ENCODE measurements at regions not wholly inside any gene's neighbourhood (a gene's known extent, or its start where the extent isn't known, plus 50 kb on each side); places are given as distances from the start of the nearest gene placed in this dataset.

- in situ Hi-C loops (cut with MboI) = no loop called here
- Histone ChIP-seq H3K9me3 (ENCODE audit: low read depth) (no peaks in the 10 kb centered on the region), H3K79me2 (ENCODE audit: insufficient read depth) (no peaks in the 10 kb centered on the region), H3K4me3 (no peak overlapping the region), H3K27ac (no peak overlapping the region), H3K36me3 (ENCODE audit: low read depth) (no peaks in the 10 kb centered on the region), H3K27me3 (replicated peaks; ENCODE audit: insufficient read depth) (no peaks in the 10 kb centered on the region), H3K4me1 (ENCODE audit: insufficient read depth) (peaks cover 7% of the 10 kb centered on the region), H4K20me1 (ENCODE audit: insufficient read depth) (no peaks in the 10 kb centered on the region), H3K9ac (no peak overlapping the region), H3K4me2 (ENCODE audit: unreplicated experiment) (peak overlapping the region; percentile 32), H3K9me2 (ENCODE audit: insufficient read depth) (no peaks in the 10 kb centered on the region), H3F3A (ENCODE audit: insufficient read depth) (no peaks in the 10 kb centered on the region), H2AFZ (no peak overlapping the region)
- WGBS, 2 experiments (ENCODE audit: low coverage in 1 of 2, low lambda C conversion rate in 2 of 2, missing lambda C conversion rate in 2 of 2) = 22 to 27% methylated on average over 5 of the region's 5 CpGs
- no peak for DNase-seq
- TF ChIP-seq EZH2 (IDR thresholded peaks at IDR 0.05; ENCODE audit: insufficient read depth, poor library complexity, severe bottlenecking) = no peak
- TF ChIP-seq EZH2phosphoT487 (IDR thresholded peaks at IDR 0.05; ENCODE audit: insufficient read depth, low read depth) = no peak
Observed at GRCh38 chr2:18066066-18066465, 187.6 kb downstream of the KCNS3 start.

GRCh38 chr2:18065249-18065648, 186.8 kb downstream of the KCNS3 start:
- H2AFZ ChIP-seq = no peak overlapping the region
- no peak for DNase-seq
- H3K9ac ChIP-seq = no peak overlapping the region
- in situ Hi-C loops (cut with MboI) = no loop called here
- H3K4me2 ChIP-seq (ENCODE audit: unreplicated experiment) = no peak overlapping the region
- no peaks in the 10 kb centered on the region for H3K79me2 ChIP-seq (ENCODE audit: insufficient read depth)
- no peaks in the 10 kb centered on the region for H3K9me3 ChIP-seq (ENCODE audit: low read depth)
- H3K27ac ChIP-seq = no peak overlapping the region
- no peaks in the 10 kb centered on the region for H3K27me3 ChIP-seq (replicated peaks; ENCODE audit: insufficient read depth)
- H4K20me1 ChIP-seq (ENCODE audit: insufficient read depth) = no peaks in the 10 kb centered on the region
- peaks cover 7% of the 10 kb centered on the region for H3K4me1 ChIP-seq (ENCODE audit: insufficient read depth)
- WGBS, 2 experiments (ENCODE audit: low coverage in 1 of 2, low lambda C conversion rate in 2 of 2, missing lambda C conversion rate in 2 of 2) = 0 to 9% methylated on average over 1 of the region's 1 CpG
- no peaks in the 10 kb centered on the region for H3K9me2 ChIP-seq (ENCODE audit: insufficient read depth)
- TF ChIP-seq EZH2phosphoT487 (IDR thresholded peaks at IDR 0.05; ENCODE audit: insufficient read depth, low read depth) = no peak
- TF ChIP-seq EZH2 (IDR thresholded peaks at IDR 0.05; ENCODE audit: insufficient read depth, poor library complexity, severe bottlenecking) = no peak
- no peaks in the 10 kb centered on the region for H3F3A ChIP-seq (ENCODE audit: insufficient read depth)
- H3K36me3 ChIP-seq (ENCODE audit: low read depth) = no peaks in the 10 kb centered on the region
- no peak overlapping the region for H3K4me3 ChIP-seq

- H2AFZ ChIP-seq = no peak overlapping the region
- no peaks in the 10 kb centered on the region for H3K27me3 ChIP-seq (replicated peaks; ENCODE audit: insufficient read depth)
- H3K36me3 ChIP-seq (ENCODE audit: low read depth) = no peaks in the 10 kb centered on the region
- no peak overlapping the region for H3K9ac ChIP-seq
- H4K20me1 ChIP-seq (ENCODE audit: insufficient read depth) = no peaks in the 10 kb centered on the region
- TF ChIP-seq EZH2 (IDR thresholded peaks at IDR 0.05; ENCODE audit: insufficient read depth, poor library complexity, severe bottlenecking) (no peak), EZH2phosphoT487 (IDR thresholded peaks at IDR 0.05; ENCODE audit: insufficient read depth, low read depth) (no peak)
- in situ Hi-C loops (cut with MboI) = no loop called here
- H3K27ac ChIP-seq = no peak overlapping the region
- no peaks in the 10 kb centered on the region for H3K79me2 ChIP-seq (ENCODE audit: insufficient read depth)
- WGBS, 2 experiments (ENCODE audit: low coverage in 1 of 2, low lambda C conversion rate in 2 of 2, missing lambda C conversion rate in 2 of 2) = 44 to 55% methylated on average over 4 of the region's 4 CpGs
- H3K9me3 ChIP-seq (ENCODE audit: low read depth) = no peaks in the 10 kb centered on the region
- no peak overlapping the region for H3K4me2 ChIP-seq (ENCODE audit: unreplicated experiment)
- no peaks in the 10 kb centered on the region for H3K9me2 ChIP-seq (ENCODE audit: insufficient read depth)
- H3F3A ChIP-seq (ENCODE audit: insufficient read depth) = no peaks in the 10 kb centered on the region
- peaks cover 7% of the 10 kb centered on the region for H3K4me1 ChIP-seq (ENCODE audit: insufficient read depth)
- no peak overlapping the region for H3K4me3 ChIP-seq
- DNase-seq = no peak
Observed at GRCh38 chr2:18063826-18064470, 185.5 kb downstream of the KCNS3 start.

- Histone ChIP-seq H3K36me3 (ENCODE audit: low read depth) (no peaks in the 10 kb centered on the region), H3K4me1 (ENCODE audit: insufficient read depth) (peaks cover 7% of the 10 kb centered on the region), H3K4me2 (ENCODE audit: unreplicated experiment) (no peak overlapping the region), H2AFZ (no peak overlapping the region), H3K79me2 (ENCODE audit: insufficient read depth) (no peaks in the 10 kb centered on the region), H3K4me3 (no peak overlapping the region), H3F3A (ENCODE audit: insufficient read depth) (no peaks in the 10 kb centered on the region), H3K27me3 (replicated peaks; ENCODE audit: insufficient read depth) (no peaks in the 10 kb centered on the region), H3K9me3 (ENCODE audit: low read depth) (no peaks in the 10 kb centered on the region), H4K20me1 (ENCODE audit: insufficient read depth) (no peaks in the 10 kb centered on the region), H3K27ac (no peak overlapping the region), H3K9ac (no peak overlapping the region), H3K9me2 (ENCODE audit: insufficient read depth) (no peaks in the 10 kb centered on the region)
- in situ Hi-C loops (cut with MboI) = no loop called here
- no peak for DNase-seq
- no peak for TF ChIP-seq EZH2 (IDR thresholded peaks at IDR 0.05; ENCODE audit: insufficient read depth, poor library complexity, severe bottlenecking)
- TF ChIP-seq EZH2phosphoT487 (IDR thresholded peaks at IDR 0.05; ENCODE audit: insufficient read depth, low read depth) = no peak
- 36 to 39% methylated on average over 5 of the region's 5 CpGs for WGBS, 2 experiments (ENCODE audit: low coverage in 1 of 2, low lambda C conversion rate in 2 of 2, missing lambda C conversion rate in 2 of 2)
Observed at GRCh38 chr2:18062892-18063291, 184.4 kb downstream of the KCNS3 start.

- H2AFZ ChIP-seq = no peak overlapping the region
- no peaks in the 10 kb centered on the region for H3K36me3 ChIP-seq (ENCODE audit: low read depth)
- no peaks in the 10 kb centered on the region for H3K79me2 ChIP-seq (ENCODE audit: insufficient read depth)
- H3K4me2 ChIP-seq (ENCODE audit: unreplicated experiment) = no peak overlapping the region
- DNase-seq = no peak
- no peaks in the 10 kb centered on the region for H3K27me3 ChIP-seq (replicated peaks; ENCODE audit: insufficient read depth)
- H3K9me2 ChIP-seq (ENCODE audit: insufficient read depth) = no peaks in the 10 kb centered on the region
- in situ Hi-C loops (cut with MboI) = no loop called here
- 86 to 91% methylated on average over 1 of the region's 1 CpG for WGBS, 2 experiments (ENCODE audit: low coverage in 1 of 2, low lambda C conversion rate in 2 of 2, missing lambda C conversion rate in 2 of 2)
- no peak overlapping the region for H3K9ac ChIP-seq
- H4K20me1 ChIP-seq (ENCODE audit: insufficient read depth) = no peaks in the 10 kb centered on the region
- no peaks in the 10 kb centered on the region for H3F3A ChIP-seq (ENCODE audit: insufficient read depth)
- no peak overlapping the region for H3K27ac ChIP-seq
- no peak overlapping the region for H3K4me3 ChIP-seq
- TF ChIP-seq EZH2phosphoT487 (IDR thresholded peaks at IDR 0.05; ENCODE audit: insufficient read depth, low read depth) (no peak), EZH2 (IDR thresholded peaks at IDR 0.05; ENCODE audit: insufficient read depth, poor library complexity, severe bottlenecking) (no peak)
- H3K9me3 ChIP-seq (ENCODE audit: low read depth) = no peaks in the 10 kb centered on the region
- peaks cover 7% of the 10 kb centered on the region for H3K4me1 ChIP-seq (ENCODE audit: insufficient read depth)
Observed at GRCh38 chr2:18061717-18062116, 183.2 kb downstream of the KCNS3 start.

All from GM23248 (cell line).